HCT116 (cell line): ENCODE measurements at regions not wholly inside any gene's neighbourhood (a gene's known extent, or its start where the extent isn't known, plus 50 kb on each side); places are given as distances from the start of the nearest gene placed in this dataset.

Experiments used
- ATAC-seq: fragments of 200-7000 bp; cut with Tn5 transposase; 2 replicates; pipeline ENCODE4 v1.9.1; 2020; ENCODE audit warnings: mild to moderate bottlenecking, moderate library complexity
- BruUV-seq: library from RNA; stranded (reverse); fragments of 400-500 nt; replicated peaks from 2 replicates; lab custom pipeline; 2021; lab: Mats Ljungman, UMichigan
- CTCF ChIA-PET: fragments of 300-600 bp; sonication (Branson Sonifier 250); formaldehyde crosslinking; loops from one replicate; lab custom pipeline; 2021; ENCODE audit warnings: antibody characterized with exemption; lab: Charles Lee
- POLR2A ChIA-PET: fragments of 300-600, 350-600 bp; sonication (Branson Sonifier 250); formaldehyde crosslinking; loops from one replicate; lab custom pipeline; 2021; ENCODE audit warnings: antibody characterized with exemption; lab: Charles Lee
- RAD21 ChIA-PET, 2 experiments: fragments of 300-600 bp; sonication (Branson Sonifier 250); formaldehyde crosslinking; loops; one replicate each; lab custom pipeline; 2023; ENCODE audit warnings: low total read pairs in 2 of 2; ENCODE audit not compliant: uncharacterized antibody in 2 of 2, unreplicated experiment in 2 of 2, low non-redundant PET in 1 of 2; lab: Charles Lee
- DNase-seq: peaks from one replicate; pipeline ENCODE4 v3.0.0-alpha.2; 2010; ENCODE audit warnings: low read depth, low spot score
- H2AFZ ChIP-seq: fragments of 200-600 bp; shearing (Covaris generic), sonication (generic); 2 replicates; pipeline ENCODE4 v1.6.1; 2017; ENCODE audit warnings: low read depth, mixed run types, mixed read lengths, antibody characterized with exemption, low read length; ENCODE audit not compliant: poor library complexity, severe bottlenecking
- H3K27ac ChIP-seq: 2 replicates; pipeline ENCODE4 v1.5.1; 2012; ENCODE audit warnings: low read depth, low read length
- H3K27me3 ChIP-seq: fragments of 200-600 bp; sonication (generic); 2 replicates; pipeline ENCODE4 v1.6.1; 2016; ENCODE audit warnings: mixed run types, low read length, mixed read lengths; ENCODE audit not compliant: insufficient read depth
- H3K36me3 ChIP-seq, 2 experiments: fragments of 200-500 bp in 1 of 2; fragments of 200-600 bp in 1 of 2; sonication (Bioruptor generic) in 1 of 2; sonication (generic) in 1 of 2; 2 replicates each; pipeline versions ENCODE4 v1.5.1 to v1.6.1; 2014 to 2016; ENCODE audit warnings: low read length in 2 of 2, inconsistent platforms in 1 of 2, mixed read lengths in 1 of 2, mixed run types in 1 of 2; ENCODE audit not compliant: insufficient read depth in 2 of 2, control insufficient read depth in 1 of 2
- H3K4me1 ChIP-seq, 2 experiments: fragments of 200-600 bp in 1 of 2; sonication (generic) in 1 of 2; 2 replicates each; pipeline versions ENCODE4 v1.5.1 to v1.6.1; 2012 to 2017; ENCODE audit warnings: low read length in 2 of 2, inconsistent platforms in 1 of 2, mild to moderate bottlenecking in 1 of 2, mixed read lengths in 1 of 2, mixed run types in 1 of 2, moderate library complexity in 1 of 2; ENCODE audit not compliant: insufficient read depth in 2 of 2, control insufficient read depth in 1 of 2
- H3K4me2 ChIP-seq: fragments of 200-600 bp; sonication (generic); 2 replicates; pipeline ENCODE4 v1.6.1; 2017; ENCODE audit warnings: mixed run types, low read length, mixed read lengths
- H3K4me3 ChIP-seq, 2 experiments: fragments of 200-600 bp in 1 of 2; sonication (generic) in 1 of 2; replicated peaks in 1 of 2; 2 replicates each; pipeline ENCODE4 v1.5.1; 2011 to 2016; ENCODE audit warnings: low read length in 2 of 2, control low read depth in 1 of 2, low read depth in 1 of 2, mild to moderate bottlenecking in 1 of 2, mixed read lengths in 1 of 2, mixed run types in 1 of 2
- H3K79me2 ChIP-seq: fragments of 200-600 bp; sonication (generic); 2 replicates; pipeline ENCODE4 v1.6.1; 2017; ENCODE audit warnings: mild to moderate bottlenecking, mixed run types, low read length, moderate library complexity, mixed read lengths; ENCODE audit not compliant: insufficient read depth
- H3K9ac ChIP-seq: fragments of 200-600 bp; sonication (generic); 2 replicates; pipeline ENCODE4 v1.6.1; 2016; ENCODE audit warnings: low read length, mixed read lengths
- H3K9me2 ChIP-seq: fragments of 200-600 bp; sonication (generic), shearing (Covaris generic); 2 replicates; pipeline ENCODE4 v1.6.1; 2017; ENCODE audit warnings: mixed run types, mild to moderate bottlenecking, moderate library complexity; ENCODE audit not compliant: insufficient read depth
- H3K9me3 ChIP-seq, 2 experiments: fragments of 200-500 bp in 1 of 2; fragments of 200-600 bp in 1 of 2; sonication (Bioruptor generic) in 1 of 2; sonication (generic) in 1 of 2; 2 replicates each; pipeline ENCODE4 v1.6.1; 2014 to 2017; ENCODE audit warnings: low read length in 2 of 2, mixed read lengths in 2 of 2, inconsistent platforms in 1 of 2, low read depth in 1 of 2, mild to moderate bottlenecking in 1 of 2, mixed run types in 1 of 2, moderate library complexity in 1 of 2; ENCODE audit not compliant: control insufficient read depth in 1 of 2, insufficient read depth in 1 of 2
- H4K20me1 ChIP-seq: fragments of 200-600 bp; sonication (generic), shearing (Covaris generic); 2 replicates; pipeline ENCODE4 v1.6.1; 2017; ENCODE audit warnings: mixed run types, mild to moderate bottlenecking, moderate library complexity; ENCODE audit not compliant: insufficient read depth
- CBX3 ChIP-seq: IDR thresholded peaks from 2 replicates; pipeline ENCODE4 v1.6.1; 2012; ENCODE audit warnings: low read depth
- CEBPB ChIP-seq: IDR thresholded peaks from 2 replicates; pipeline ENCODE4 v1.6.1; 2012; ENCODE audit warnings: low read depth
- ELF1 ChIP-seq: IDR thresholded peaks from 2 replicates; pipeline ENCODE4 v1.6.1; 2012; ENCODE audit warnings: low read depth, borderline replicate concordance
- EZH2 ChIP-seq: fragments of 200-600 bp; sonication (generic); IDR thresholded peaks from 2 replicates; pipeline ENCODE4 v1.6.1; 2017; ENCODE audit warnings: antibody characterized with exemption, mixed run types
- FOSL1 ChIP-seq: IDR thresholded peaks from 2 replicates; pipeline ENCODE4 v1.6.1; 2012; ENCODE audit warnings: low read depth
- JUND ChIP-seq: IDR thresholded peaks from 2 replicates; pipeline ENCODE4 v1.6.1; 2012
- POLR2AphosphoS5 ChIP-seq: IDR thresholded peaks from 2 replicates; pipeline ENCODE4 v1.6.1; 2011; ENCODE audit warnings: mild to moderate bottlenecking, low read depth, low read length, moderate library complexity
- RAD21 ChIP-seq: IDR thresholded peaks from 2 replicates; pipeline ENCODE4 v1.6.1; 2012; ENCODE audit warnings: low read depth, mild to moderate bottlenecking
- SIN3A ChIP-seq: IDR thresholded peaks from 2 replicates; pipeline ENCODE4 v1.6.1; 2012; ENCODE audit warnings: low read depth
- SP1 ChIP-seq: IDR thresholded peaks from 2 replicates; pipeline ENCODE4 v1.6.1; 2012; ENCODE audit warnings: low read depth
- YY1 ChIP-seq: IDR thresholded peaks from 2 replicates; pipeline ENCODE4 v1.6.1; 2011; ENCODE audit warnings: low read length, low read depth, moderate library complexity, mild to moderate bottlenecking; ENCODE audit not compliant: insufficient replicate concordance; ENCODE audit errors: extremely low read depth
- ZBTB33 ChIP-seq: IDR thresholded peaks from 2 replicates; pipeline ENCODE4 v1.6.1; 2011; ENCODE audit warnings: mild to moderate bottlenecking, low read length, moderate library complexity; ENCODE audit not compliant: insufficient replicate concordance; ENCODE audit errors: extremely low read depth
- ZFX ChIP-seq: fragments of 450-650 bp; IDR thresholded peaks from 2 replicates; pipeline ENCODE4 v1.6.1; 2017
- ZNF274 ChIP-seq: fragments of 200-500 bp; sonication (Bioruptor generic); IDR thresholded peaks from 2 replicates; pipeline ENCODE4 v1.6.1; 2014; ENCODE audit warnings: mild to moderate bottlenecking, low read depth, low read length, inconsistent platforms
- intact Hi-C: fragments of 100-400 bp; cut with micrococcal nuclease; formaldehyde crosslinking; loops from 2 replicates; pipeline ENCODE4 v1.10.0; 2022
- TF ChIP-seq, protein P1 (sequence below), 3 experiments: fragments of 200-600 bp in 1 of 3; sonication (generic) in 1 of 3; IDR thresholded peaks in 2 of 3; conservative IDR thresholded peaks in 1 of 3; 2 replicates each; pipeline ENCODE4 v1.5.1; 2012 to 2017; ENCODE audit warnings: low read depth in 2 of 3, low read length in 2 of 3, antibody characterized with exemption in 1 of 3, borderline replicate concordance in 1 of 3, control low read depth in 1 of 3, mild to moderate bottlenecking in 1 of 3, mixed read lengths in 1 of 3, mixed run types in 1 of 3, moderate library complexity in 1 of 3; ENCODE audit not compliant: insufficient read depth in 1 of 3

GRCh38 chr3:103712320-103713008, 1277.6 kb downstream of the ZPLD1 start:
- H3K27ac ChIP-seq, result no peak overlapping the region
- CTCF ChIA-PET, result no interaction called here
- H2AFZ ChIP-seq, result peak overlapping the region; percentile 83
- no peak overlapping the region for H3K9ac ChIP-seq
- ATAC-seq (peak; percentile 47; the same call in 1 of the 2 replicates), DNase-seq (peak; percentile 21)
- H3K36me3 ChIP-seq, result no peaks in the 10 kb centered on the region
- H4K20me1 ChIP-seq, result no peaks in the 10 kb centered on the region
- peaks cover 0 to 12% of the 10 kb centered on the region in 2 experiments; a peak in 2 of 4 replicates for H3K4me1 ChIP-seq
- intact Hi-C loops, result no loop called here
- no peaks in the 10 kb centered on the region for H3K27me3 ChIP-seq
- H3K4me2 ChIP-seq, result peak overlapping the region; percentile 20; the same call in 1 of the 2 replicates
- no peaks in the 10 kb centered on the region for H3K9me2 ChIP-seq
- H3K79me2 ChIP-seq, result no peaks in the 10 kb centered on the region
- no peak for TF ChIP-seq ZBTB33
- no peak for TF ChIP-seq ELF1
- TF ChIP-seq YY1, result no peak
- TF ChIP-seq RAD21, result no peak
- TF ChIP-seq SIN3A, result no peak
- no peak for TF ChIP-seq EZH2
- TF ChIP-seq, protein P1, sequence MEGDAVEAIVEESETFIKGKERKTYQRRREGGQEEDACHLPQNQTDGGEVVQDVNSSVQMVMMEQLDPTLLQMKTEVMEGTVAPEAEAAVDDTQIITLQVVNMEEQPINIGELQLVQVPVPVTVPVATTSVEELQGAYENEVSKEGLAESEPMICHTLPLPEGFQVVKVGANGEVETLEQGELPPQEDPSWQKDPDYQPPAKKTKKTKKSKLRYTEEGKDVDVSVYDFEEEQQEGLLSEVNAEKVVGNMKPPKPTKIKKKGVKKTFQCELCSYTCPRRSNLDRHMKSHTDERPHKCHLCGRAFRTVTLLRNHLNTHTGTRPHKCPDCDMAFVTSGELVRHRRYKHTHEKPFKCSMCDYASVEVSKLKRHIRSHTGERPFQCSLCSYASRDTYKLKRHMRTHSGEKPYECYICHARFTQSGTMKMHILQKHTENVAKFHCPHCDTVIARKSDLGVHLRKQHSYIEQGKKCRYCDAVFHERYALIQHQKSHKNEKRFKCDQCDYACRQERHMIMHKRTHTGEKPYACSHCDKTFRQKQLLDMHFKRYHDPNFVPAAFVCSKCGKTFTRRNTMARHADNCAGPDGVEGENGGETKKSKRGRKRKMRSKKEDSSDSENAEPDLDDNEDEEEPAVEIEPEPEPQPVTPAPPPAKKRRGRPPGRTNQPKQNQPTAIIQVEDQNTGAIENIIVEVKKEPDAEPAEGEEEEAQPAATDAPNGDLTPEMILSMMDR (IDR thresholded peaks at IDR 0.05 in 2 of 3, conservative IDR thresholded peaks at IDR 0.05 in 1 of 3; ENCODE audit: borderline replicate concordance in 1 of 3, insufficient read depth in 1 of 3, low read depth in 2 of 3, low read length in 2 of 3), result no peak
- TF ChIP-seq POLR2AphosphoS5, result no peak
- TF ChIP-seq CBX3, result 0 out of 2 replicates have a peak, but pooled peaks have one; percentile 29
- TF ChIP-seq ZFX, result no peak
- TF ChIP-seq CEBPB, result no peak
- peak; percentile 54 for TF ChIP-seq JUND
- TF ChIP-seq SP1, result peak; percentile 41; the same call in 1 of the 2 replicates
- TF ChIP-seq FOSL1, result peak; percentile 72
- TF ChIP-seq ZNF274, result no peak
- TF ChIP-seq, all 23 proteins: peak for 4
- RAD21 ChIA-PET, result no interaction called here
- POLR2A ChIA-PET, result interaction anchor here (0.7 kb wide), 1 partner anchor 365 kb away, joined by 3 read pairs; no protein-coding TSS in a partner anchor
- no peak overlapping the region for H3K4me3 ChIP-seq
- no TSS peak for BruUV-seq
- no peaks in the 10 kb centered on the region for H3K9me3 ChIP-seq
